Thoracic aorta (tissue), 2 donors: ENCODE measurements at regions not wholly inside any gene's neighbourhood (a gene's known extent, or its start where the extent isn't known, plus 50 kb on each side); places are given as distances from the start of the nearest gene placed in this dataset.

Source experiments
- ATAC-seq: fragments of 150-250 bp; one replicate; pipeline ENCODE4 v1.8.0; 2017; ENCODE audit warnings: low read depth; ENCODE audit not compliant: insufficient number of reproducible peaks, low FRiP score
- DNase-seq: peaks from one replicate; pipeline ENCODE4 v3.0.0-alpha.2; 2020; ENCODE audit warnings: low spot score
- H3K27ac ChIP-seq, 2 donors: fragments of 200-600 bp; sonication (generic); 1 replicate in 1 of 2; 2 replicates in 1 of 2; pipeline ENCODE4 v1.5.1; 2016; ENCODE audit warnings: mild to moderate bottlenecking in 2 of 2, moderate library complexity in 2 of 2
- H3K27me3 ChIP-seq: fragments of 200-600 bp; sonication (generic); replicated peaks from 2 replicates; pipeline ENCODE4 v1.6.0; 2016; ENCODE audit warnings: mild to moderate bottlenecking; ENCODE audit not compliant: insufficient read depth
- H3K36me3 ChIP-seq: fragments of 200-600 bp; sonication (generic); one replicate; pipeline ENCODE4 v1.5.1; 2016
- H3K4me1 ChIP-seq, 2 donors: fragments of 200-600 bp; sonication (generic); 1 replicate in 1 of 2; 2 replicates in 1 of 2; pipeline versions ENCODE4 v1.5.1 to v1.6.0; 2016; ENCODE audit warnings: low read depth in 2 of 2, mild to moderate bottlenecking in 1 of 2; ENCODE audit not compliant: control insufficient read depth in 1 of 2
- H3K4me3 ChIP-seq: fragments of 200-600 bp; sonication (generic); 2 replicates; pipeline ENCODE4 v1.5.1; 2016; ENCODE audit warnings: mild to moderate bottlenecking
- H3K9me3 ChIP-seq: fragments of 200-600 bp; sonication (generic); 2 replicates; pipeline ENCODE4 v1.5.1; 2016
- CTCF ChIP-seq: fragments of 200-600 bp; sonication (generic); IDR thresholded peaks from one replicate; pipeline ENCODE4 v1.5.1; 2019; ENCODE audit warnings: antibody characterized with exemption

DNA sequence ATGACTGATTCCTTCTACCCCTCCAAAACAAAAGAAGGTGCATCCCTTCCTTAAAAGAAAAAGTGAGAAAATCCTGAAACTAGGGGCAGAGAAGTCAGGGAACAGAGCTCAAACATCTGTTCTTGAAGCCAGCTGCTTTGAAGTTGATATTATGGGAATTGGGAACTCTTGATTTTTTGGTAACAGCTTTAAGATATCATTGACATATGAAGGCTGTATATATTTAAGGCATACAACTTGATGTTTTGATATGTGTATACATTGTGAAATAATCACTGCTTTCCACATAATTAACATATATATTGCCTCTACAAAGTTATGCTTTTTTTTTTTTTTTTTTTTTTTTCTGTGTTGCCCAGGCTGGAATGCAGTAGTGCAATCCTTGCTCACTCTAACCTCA lies 117.1 kb downstream of the AKAP11 start:
- no peak for TF ChIP-seq CTCF
- no peak for DNase-seq
- H3K9me3 ChIP-seq: no peaks in the 10 kb centered on the region
- no peaks in the 10 kb centered on the region for H3K36me3 ChIP-seq
- H3K4me3 ChIP-seq: no peak overlapping the region
- H3K4me1 ChIP-seq: no peaks in the 10 kb centered on the region
- no peaks in the 10 kb centered on the region for H3K27me3 ChIP-seq
- H3K27ac ChIP-seq: no peak overlapping the region
- no peak for ATAC-seq

DNA sequence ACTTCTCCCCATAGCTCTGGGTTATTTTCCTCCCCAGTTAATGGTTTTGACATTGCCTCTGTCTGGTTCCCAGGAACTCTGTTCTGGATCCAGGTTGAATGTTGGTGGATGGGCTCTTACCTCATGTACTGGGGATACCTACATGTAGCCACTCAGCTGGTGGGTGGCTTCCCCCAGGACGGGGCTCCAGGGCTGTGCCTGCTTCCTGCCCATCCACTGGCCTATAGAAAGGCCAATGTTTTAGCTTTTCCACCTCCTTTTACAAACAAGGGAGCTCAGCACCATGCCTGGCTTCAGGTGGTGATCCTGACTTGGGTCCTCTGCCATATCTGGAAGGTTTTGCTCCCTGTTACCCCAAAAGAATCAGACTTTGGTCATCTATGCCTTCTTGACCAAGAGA lies 120.2 kb downstream of the AKAP11 start:
- no peaks in the 10 kb centered on the region for H3K27me3 ChIP-seq
- no peak overlapping the region for H3K4me3 ChIP-seq
- H3K4me1 ChIP-seq: no peaks in the 10 kb centered on the region
- DNase-seq (no peak), ATAC-seq (no peak)
- H3K36me3 ChIP-seq: no peaks in the 10 kb centered on the region
- H3K27ac ChIP-seq: no peak overlapping the region
- TF ChIP-seq CTCF: no peak
- no peaks in the 10 kb centered on the region for H3K9me3 ChIP-seq

DNA sequence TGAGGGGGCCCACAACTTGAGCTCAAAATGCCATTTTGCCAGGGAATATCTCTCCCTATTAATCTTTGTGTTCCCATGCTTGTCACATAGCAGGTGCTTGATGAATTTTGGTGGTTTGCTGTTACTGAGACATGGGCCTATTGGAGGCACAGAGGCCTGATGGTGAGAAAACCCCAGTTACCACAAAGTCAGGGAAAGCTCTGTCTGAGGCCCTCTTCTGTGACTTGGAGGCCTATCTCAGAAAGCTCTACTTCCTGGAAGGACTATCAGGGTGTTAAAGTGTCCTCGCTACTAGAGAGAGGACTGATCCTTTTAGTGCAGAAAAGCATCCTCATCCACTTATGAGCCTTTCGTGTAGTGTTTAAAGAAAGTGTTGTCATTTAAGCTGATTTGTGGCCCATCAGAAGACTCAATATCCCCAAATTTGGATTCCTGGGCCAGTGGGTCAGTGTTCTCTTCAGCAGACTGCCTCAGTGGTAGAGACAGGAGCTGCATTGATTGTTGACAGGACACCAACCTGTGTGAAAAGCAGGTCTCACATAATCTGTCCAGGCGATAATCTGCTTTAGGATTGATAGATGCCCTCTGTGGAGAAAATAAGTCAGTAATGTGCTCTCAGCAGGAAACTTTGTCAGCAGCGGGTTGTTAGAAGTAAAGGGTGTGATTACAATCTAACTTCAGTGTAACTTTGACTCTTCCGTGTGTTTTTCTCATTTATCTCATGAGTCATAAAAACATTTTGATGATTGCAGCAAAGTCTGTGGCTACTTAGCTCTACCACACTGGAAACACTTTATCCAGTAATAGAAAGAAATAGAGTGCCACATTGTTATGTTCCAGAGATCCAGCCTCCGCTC lies 121.0 kb downstream of the AKAP11 start:
- no peak for TF ChIP-seq CTCF
- no peak for ATAC-seq
- Histone ChIP-seq H3K4me1 (no peaks in the 10 kb centered on the region), H3K27me3 (no peaks in the 10 kb centered on the region), H3K27ac (no peak overlapping the region), H3K4me3 (no peak overlapping the region), H3K9me3 (no peaks in the 10 kb centered on the region), H3K36me3 (no peaks in the 10 kb centered on the region)
- no peak for DNase-seq

DNA sequence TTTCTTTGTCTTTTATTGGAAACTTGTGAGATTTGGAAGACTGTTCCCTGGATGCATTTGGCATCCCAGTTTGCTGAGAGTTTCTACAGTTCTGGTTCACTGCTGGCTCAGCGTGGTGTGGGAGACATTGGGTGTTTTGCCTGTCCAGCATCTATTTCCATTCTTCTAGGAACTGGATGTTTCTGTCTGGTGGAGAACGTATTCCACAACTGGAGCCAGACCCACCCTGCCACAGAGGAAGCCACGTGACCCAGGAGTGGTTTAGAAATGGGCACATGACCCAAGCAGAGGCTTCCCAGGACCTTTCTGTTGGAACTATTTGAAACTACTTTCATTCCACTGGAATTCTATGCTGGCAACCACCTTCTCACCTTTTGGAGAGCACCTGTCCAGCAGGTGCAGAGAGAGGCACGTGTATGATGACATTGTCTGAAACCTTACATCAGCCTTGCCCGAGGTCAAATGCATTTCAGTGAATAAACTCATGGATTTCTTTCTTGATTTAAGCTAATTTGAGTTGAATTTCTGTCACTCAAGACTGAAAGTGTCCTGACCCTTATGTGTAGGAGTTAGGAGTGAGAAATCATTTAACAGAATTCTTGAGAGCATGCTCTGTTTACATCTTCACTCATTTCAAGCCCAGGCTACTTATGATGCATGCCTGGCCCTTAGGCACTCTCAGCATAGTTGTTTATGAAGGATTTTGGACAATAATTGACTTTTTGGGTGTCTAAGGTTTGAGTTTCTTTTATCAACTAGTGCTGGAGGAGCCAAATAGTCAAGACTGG lies 121.8 kb downstream of the AKAP11 start:
- no peaks in the 10 kb centered on the region for H3K4me1 ChIP-seq
- no peaks in the 10 kb centered on the region for H3K9me3 ChIP-seq
- no peak overlapping the region for H3K4me3 ChIP-seq
- ATAC-seq: no peak
- no peak for DNase-seq
- H3K27ac ChIP-seq: no peak overlapping the region
- H3K36me3 ChIP-seq: no peaks in the 10 kb centered on the region
- no peaks in the 10 kb centered on the region for H3K27me3 ChIP-seq
- no peak for TF ChIP-seq CTCF

DNA sequence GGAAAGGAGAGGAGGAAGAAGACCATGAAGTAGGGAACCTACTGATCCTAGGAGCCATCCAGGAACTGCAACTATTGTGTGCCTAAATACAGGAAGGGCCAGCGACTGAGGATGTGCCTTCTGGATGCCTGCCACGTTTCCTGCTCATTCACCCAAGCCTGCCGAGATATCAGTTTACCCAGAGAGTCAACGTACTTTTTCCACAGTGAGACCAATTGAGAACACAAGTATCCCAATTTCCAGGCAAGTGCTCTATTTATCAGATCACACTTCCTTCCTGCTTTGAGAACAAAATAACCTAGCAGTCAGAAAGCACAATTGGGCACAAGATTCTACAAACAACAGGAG lies 122.4 kb downstream of the AKAP11 start:
- H3K27ac ChIP-seq: no peak overlapping the region
- no peaks in the 10 kb centered on the region for H3K36me3 ChIP-seq
- H3K4me3 ChIP-seq: no peak overlapping the region
- no peak for DNase-seq
- no peaks in the 10 kb centered on the region for H3K27me3 ChIP-seq
- no peaks in the 10 kb centered on the region for H3K9me3 ChIP-seq
- no peak for ATAC-seq
- H3K4me1 ChIP-seq: no peaks in the 10 kb centered on the region
- no peak for TF ChIP-seq CTCF
